ENCODE measurements at regions not wholly inside any gene's neighbourhood (a gene's known extent, or its start where the extent isn't known, plus 50 kb on each side); places are given as distances from the start of the nearest gene placed in this dataset.

GRCh38 chr10:78932054-78932386, 136.7 kb upstream of the ZMIZ1 start:
- intact Hi-C loops (cut with micrococcal nuclease; ENCODE audit: unreplicated experiment) = no loop called here
- no peaks in the 10 kb centered on the region for H3K9me2 ChIP-seq (ENCODE audit: insufficient read depth, low read length)
- TF ChIP-seq CTCF (conservative IDR thresholded peaks at IDR 0.05; ENCODE audit: low read length) (no peak), EZH2phosphoT487 (IDR thresholded peaks at IDR 0.05; ENCODE audit: borderline replicate concordance, low read depth, low read length) (no peak)
- no peak overlapping the region for H3K4me3 ChIP-seq (ENCODE audit: low read depth, low read length, poor library complexity, severe bottlenecking)
- H2AFZ ChIP-seq (ENCODE audit: low read length) = no peak overlapping the region
- no peak for DNase-seq (ENCODE audit: low spot score)
- no peaks in the 10 kb centered on the region for H3K9me3 ChIP-seq (ENCODE audit: low read length)
- no peak overlapping the region for H3K4me2 ChIP-seq (ENCODE audit: low read length)
- ChIA-PET POLR2A (no interaction called here), CTCF (ENCODE audit: unreplicated experiment) (no interaction called here)
- H3K27ac ChIP-seq (ENCODE audit: low read depth, low read length, poor library complexity, severe bottlenecking) = no peak overlapping the region
- H4K20me1 ChIP-seq (ENCODE audit: insufficient read depth, low read length) = no peaks in the 10 kb centered on the region
- no peaks in the 10 kb centered on the region for H3K4me1 ChIP-seq (ENCODE audit: insufficient read depth, low read length, poor library complexity, severe bottlenecking)
- no TSS peak for BruUV-seq (replicated peaks)
- no peaks in the 10 kb centered on the region for H3K79me2 ChIP-seq (ENCODE audit: insufficient read depth, low read depth, low read length)
- no peaks in the 10 kb centered on the region for H3K36me3 ChIP-seq (ENCODE audit: insufficient read depth, low read length)

DNA sequence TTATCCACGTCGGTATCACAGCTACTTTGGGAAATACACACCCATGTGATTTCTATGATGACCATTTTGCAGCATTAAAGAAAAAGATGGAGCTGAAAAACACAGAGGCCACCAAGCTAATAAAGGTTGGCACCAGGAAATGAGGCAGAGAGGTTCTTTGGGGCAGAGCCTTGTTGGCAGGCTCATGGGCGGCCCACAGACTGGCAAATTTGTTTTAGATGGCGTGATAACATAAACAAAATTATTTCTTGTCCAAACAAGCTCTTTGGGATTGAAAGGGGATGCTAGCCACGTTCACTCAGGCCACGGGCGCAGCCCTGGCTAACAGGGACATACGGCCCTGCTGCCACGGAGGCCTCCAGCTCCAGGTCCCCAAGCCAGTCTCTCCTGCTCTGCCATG, 135.9 kb upstream of the ZMIZ1 start:
- intact Hi-C loops (cut with micrococcal nuclease; ENCODE audit: unreplicated experiment) = no loop called here
- Histone ChIP-seq H3K79me2 (ENCODE audit: insufficient read depth, low read depth, low read length) (no peaks in the 10 kb centered on the region), H3K4me2 (ENCODE audit: low read length) (no peak overlapping the region), H2AFZ (ENCODE audit: low read length) (no peak overlapping the region), H3K27ac (ENCODE audit: low read depth, low read length, poor library complexity, severe bottlenecking) (no peak overlapping the region), H3K9me3 (ENCODE audit: low read length) (no peaks in the 10 kb centered on the region), H3K4me1 (ENCODE audit: insufficient read depth, low read length, poor library complexity, severe bottlenecking) (no peaks in the 10 kb centered on the region), H3K9me2 (ENCODE audit: insufficient read depth, low read length) (no peaks in the 10 kb centered on the region), H3K36me3 (ENCODE audit: insufficient read depth, low read length) (no peaks in the 10 kb centered on the region), H3K4me3 (ENCODE audit: low read depth, low read length, poor library complexity, severe bottlenecking) (no peak overlapping the region), H4K20me1 (ENCODE audit: insufficient read depth, low read length) (no peaks in the 10 kb centered on the region)
- ChIA-PET POLR2A (no interaction called here), CTCF (ENCODE audit: unreplicated experiment) (interaction anchor here (1.4 kb wide), 1 partner anchor 262 kb away, joined by 3 read pairs; no protein-coding TSS in a partner anchor)
- no peak for DNase-seq (ENCODE audit: low spot score)
- no TSS peak for BruUV-seq (replicated peaks)
- TF ChIP-seq EZH2phosphoT487 (IDR thresholded peaks at IDR 0.05; ENCODE audit: borderline replicate concordance, low read depth, low read length) (no peak), CTCF (conservative IDR thresholded peaks at IDR 0.05; ENCODE audit: low read length) (no peak)

DNA sequence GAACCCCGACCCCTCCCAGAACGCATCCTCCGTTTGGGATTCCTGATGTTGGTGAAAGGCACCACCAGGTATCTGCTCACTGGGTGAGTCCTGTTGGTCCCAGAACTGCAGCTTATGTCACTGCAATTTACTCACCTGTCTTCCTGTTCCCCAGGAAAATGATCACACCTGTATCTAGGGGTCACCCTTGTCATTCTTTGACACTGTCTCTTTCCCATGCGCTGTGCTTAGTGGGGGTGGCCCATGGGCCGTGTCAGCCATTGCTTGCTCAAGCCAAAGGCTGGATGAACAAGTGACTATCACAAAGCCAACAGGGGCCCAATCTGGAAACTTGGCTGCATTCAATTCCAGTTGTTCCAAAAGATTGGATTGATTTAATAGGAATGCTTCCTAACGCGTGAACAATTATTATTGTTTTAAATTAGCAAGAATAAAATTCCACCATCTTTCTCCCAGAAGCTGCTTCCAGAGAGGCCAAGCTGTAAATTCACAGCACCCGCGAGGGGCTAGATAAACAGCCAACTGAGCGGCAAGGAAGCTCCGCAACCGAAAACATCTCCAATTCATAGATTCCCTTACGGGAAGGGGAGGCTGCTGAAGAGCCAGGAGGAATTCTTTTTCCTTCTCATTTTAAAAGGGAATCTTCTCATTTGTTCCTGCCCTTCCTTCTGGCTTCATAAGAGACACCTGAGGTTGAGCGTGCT, 134.8 kb upstream of the ZMIZ1 start:
- CTCF ChIA-PET (ENCODE audit: unreplicated experiment) = interaction anchor here (1.4 kb wide), 1 partner anchor 261 kb away, joined by 3 read pairs; no protein-coding TSS in a partner anchor
- BruUV-seq (replicated peaks) = no TSS peak

More for the DNA sequence above, 134.8 kb upstream of the ZMIZ1 start:
- H3K79me2 ChIP-seq (ENCODE audit: insufficient read depth, low read depth, low read length) = no peaks in the 10 kb centered on the region
- no peak overlapping the region for H2AFZ ChIP-seq (ENCODE audit: low read length)
- H3K9me2 ChIP-seq (ENCODE audit: insufficient read depth, low read length) = no peaks in the 10 kb centered on the region
- no peaks in the 10 kb centered on the region for H3K9me3 ChIP-seq (ENCODE audit: low read length)
- no peaks in the 10 kb centered on the region for H3K36me3 ChIP-seq (ENCODE audit: insufficient read depth, low read length)
- H4K20me1 ChIP-seq (ENCODE audit: insufficient read depth, low read length) = no peaks in the 10 kb centered on the region
- H3K27ac ChIP-seq (ENCODE audit: low read depth, low read length, poor library complexity, severe bottlenecking) = no peak overlapping the region
- intact Hi-C loops (cut with micrococcal nuclease; ENCODE audit: unreplicated experiment) = no loop called here
- DNase-seq (ENCODE audit: low spot score) = no peak
- TF ChIP-seq CTCF (conservative IDR thresholded peaks at IDR 0.05; ENCODE audit: low read length) (no peak; the same call in 1 of the 2 replicates), EZH2phosphoT487 (IDR thresholded peaks at IDR 0.05; ENCODE audit: borderline replicate concordance, low read depth, low read length) (no peak)
- no peak overlapping the region for H3K4me2 ChIP-seq (ENCODE audit: low read length)
- H3K4me3 ChIP-seq (ENCODE audit: low read depth, low read length, poor library complexity, severe bottlenecking) = no peak overlapping the region
- POLR2A ChIA-PET = no interaction called here
- no peaks in the 10 kb centered on the region for H3K4me1 ChIP-seq (ENCODE audit: insufficient read depth, low read length, poor library complexity, severe bottlenecking)

Data from OCI-LY7 (cell line).